HFFc6 (cell line): ENCODE measurements at regions not wholly inside any gene's neighbourhood (a gene's known extent, or its start where the extent isn't known, plus 50 kb on each side); places are given as distances from the start of the nearest gene placed in this dataset.

ENCODE experiments used
- DNase-seq: peaks from one replicate; pipeline ENCODE4 v3.0.0-alpha.2; 2018
- H3K27ac Mint-ChIP-seq: 2 replicates; pipeline ENCODE4 v1.8.0; 2020; ENCODE audit warnings: mild to moderate bottlenecking, mixed read lengths
- H3K27me3 Mint-ChIP-seq: 2 replicates; pipeline ENCODE4 v1.8.0; 2021; ENCODE audit warnings: mild to moderate bottlenecking, moderate library complexity, mixed read lengths; ENCODE audit not compliant: insufficient read depth
- H3K36me3 Mint-ChIP-seq: 2 replicates; pipeline ENCODE4 v1.8.0; 2021; ENCODE audit warnings: low read depth, mixed read lengths
- H3K4me1 Mint-ChIP-seq: 2 replicates; pipeline ENCODE4 v1.8.0; 2020; ENCODE audit warnings: low read depth, mixed read lengths
- H3K4me3 Mint-ChIP-seq: 2 replicates; pipeline ENCODE4 v1.8.0; 2020; ENCODE audit warnings: mild to moderate bottlenecking, moderate library complexity, mixed read lengths
- H3K9me3 Mint-ChIP-seq: 2 replicates; pipeline ENCODE4 v1.8.0; 2020; ENCODE audit warnings: mild to moderate bottlenecking, mixed read lengths
- TF ChIP-seq, protein P1 (sequence below): fragments of 200-600 bp; sonication (generic); IDR thresholded peaks from 2 replicates; pipeline ENCODE4 v1.5.0; 2021; ENCODE audit warnings: antibody characterized with exemption, mild to moderate bottlenecking

DNA sequence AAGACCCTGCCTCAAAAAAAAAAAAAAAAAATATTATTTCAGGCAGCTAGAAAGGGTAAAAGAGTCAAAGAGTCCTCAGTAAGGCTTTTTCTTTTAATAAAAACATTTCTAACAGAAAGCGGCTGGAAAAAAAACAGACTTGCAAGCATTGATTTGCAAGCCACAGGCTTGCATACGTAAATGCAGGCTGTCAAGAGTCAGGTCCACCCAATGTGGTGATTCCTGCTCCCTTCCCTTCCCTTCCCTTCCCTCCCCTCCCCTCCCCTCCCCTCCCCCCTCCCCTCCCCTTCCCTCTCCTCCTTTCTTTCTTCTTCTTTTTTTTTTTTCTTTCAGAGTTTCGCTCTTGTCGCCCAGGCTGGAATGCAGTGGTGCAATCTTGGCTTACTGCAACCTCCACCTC lies 74.4 kb upstream of the GULP1 start:
- Mint-ChIP-seq H3K27me3 (no peaks in the 10 kb centered on the region), H3K36me3 (no peaks in the 10 kb centered on the region), H3K4me1 (no peaks in the 10 kb centered on the region), H3K27ac (no peak overlapping the region), H3K9me3 (no peaks in the 10 kb centered on the region), H3K4me3 (no peak overlapping the region)
- TF ChIP-seq, protein P1, sequence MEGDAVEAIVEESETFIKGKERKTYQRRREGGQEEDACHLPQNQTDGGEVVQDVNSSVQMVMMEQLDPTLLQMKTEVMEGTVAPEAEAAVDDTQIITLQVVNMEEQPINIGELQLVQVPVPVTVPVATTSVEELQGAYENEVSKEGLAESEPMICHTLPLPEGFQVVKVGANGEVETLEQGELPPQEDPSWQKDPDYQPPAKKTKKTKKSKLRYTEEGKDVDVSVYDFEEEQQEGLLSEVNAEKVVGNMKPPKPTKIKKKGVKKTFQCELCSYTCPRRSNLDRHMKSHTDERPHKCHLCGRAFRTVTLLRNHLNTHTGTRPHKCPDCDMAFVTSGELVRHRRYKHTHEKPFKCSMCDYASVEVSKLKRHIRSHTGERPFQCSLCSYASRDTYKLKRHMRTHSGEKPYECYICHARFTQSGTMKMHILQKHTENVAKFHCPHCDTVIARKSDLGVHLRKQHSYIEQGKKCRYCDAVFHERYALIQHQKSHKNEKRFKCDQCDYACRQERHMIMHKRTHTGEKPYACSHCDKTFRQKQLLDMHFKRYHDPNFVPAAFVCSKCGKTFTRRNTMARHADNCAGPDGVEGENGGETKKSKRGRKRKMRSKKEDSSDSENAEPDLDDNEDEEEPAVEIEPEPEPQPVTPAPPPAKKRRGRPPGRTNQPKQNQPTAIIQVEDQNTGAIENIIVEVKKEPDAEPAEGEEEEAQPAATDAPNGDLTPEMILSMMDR, result no peak
- no peak for DNase-seq

DNA sequence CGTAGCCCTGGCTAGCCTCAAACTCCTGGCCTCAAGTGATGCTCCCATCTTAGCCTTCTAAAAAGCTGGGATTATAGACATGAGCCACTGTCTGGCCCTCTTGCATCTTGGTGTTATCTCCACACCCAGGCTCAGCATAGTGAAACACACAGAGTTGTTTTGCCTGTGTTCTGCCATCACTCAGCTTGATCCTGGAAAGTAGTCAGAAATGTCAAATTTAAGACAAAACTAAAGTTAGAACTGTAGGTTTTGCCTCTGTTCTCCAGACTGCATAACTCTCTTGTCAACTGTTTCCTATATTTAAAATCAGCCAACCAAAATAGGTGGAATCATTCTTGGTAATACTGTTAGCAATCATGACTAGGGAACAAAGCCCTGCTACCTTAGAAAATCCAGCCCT lies 72.1 kb upstream of the GULP1 start:
- no peak overlapping the region for H3K4me3 Mint-ChIP-seq
- no peak overlapping the region for H3K27ac Mint-ChIP-seq
- H3K9me3 Mint-ChIP-seq, result no peaks in the 10 kb centered on the region
- DNase-seq, result no peak
- no peaks in the 10 kb centered on the region for H3K4me1 Mint-ChIP-seq
- no peaks in the 10 kb centered on the region for H3K27me3 Mint-ChIP-seq
- no peaks in the 10 kb centered on the region for H3K36me3 Mint-ChIP-seq
- TF ChIP-seq, protein P1, result no peak

DNA sequence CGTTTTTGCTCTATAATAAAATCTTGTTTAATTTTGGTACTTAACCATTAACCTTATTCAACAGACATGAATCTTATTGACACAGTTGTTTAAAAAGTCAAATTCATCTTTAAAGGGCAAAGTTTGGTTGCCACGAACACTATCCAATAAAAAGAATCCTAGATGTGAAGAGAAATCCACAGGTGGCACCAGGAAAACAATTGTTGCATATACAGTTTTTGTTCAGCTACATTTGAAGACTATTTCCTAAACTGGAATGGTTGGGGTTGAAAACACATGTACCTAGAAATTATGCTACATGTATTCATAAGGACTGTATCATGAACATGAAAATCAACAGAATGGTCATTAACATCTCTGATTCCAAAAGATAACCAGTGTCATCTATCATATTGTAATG lies 71.1 kb upstream of the GULP1 start:
- no peaks in the 10 kb centered on the region for H3K4me1 Mint-ChIP-seq
- no peak overlapping the region for H3K4me3 Mint-ChIP-seq
- H3K9me3 Mint-ChIP-seq, result no peaks in the 10 kb centered on the region
- H3K27me3 Mint-ChIP-seq, result no peaks in the 10 kb centered on the region
- no peak overlapping the region for H3K27ac Mint-ChIP-seq
- no peaks in the 10 kb centered on the region for H3K36me3 Mint-ChIP-seq
- TF ChIP-seq, protein P1, result no peak
- no peak for DNase-seq

DNA sequence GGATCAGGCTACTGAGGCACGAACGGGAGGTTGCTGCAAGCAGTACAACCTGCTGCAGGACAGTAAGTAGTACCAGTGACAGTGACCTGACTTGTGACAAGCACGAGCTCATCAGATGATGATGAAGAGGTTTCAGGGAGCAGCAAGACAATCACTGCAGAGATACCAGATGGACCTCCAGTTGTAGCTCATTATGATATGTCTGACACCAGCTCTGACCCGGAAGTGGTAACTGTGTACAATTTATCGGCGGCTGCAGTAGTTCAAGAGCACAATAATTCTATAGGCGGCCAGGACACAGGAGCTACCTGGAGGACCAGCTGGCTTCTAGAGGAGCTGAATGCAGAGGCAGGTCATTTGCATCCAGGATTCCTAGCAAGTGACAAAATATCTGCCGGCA lies 64.0 kb upstream of the GULP1 start:
- H3K27me3 Mint-ChIP-seq, result no peaks in the 10 kb centered on the region
- H3K9me3 Mint-ChIP-seq, result no peaks in the 10 kb centered on the region
- H3K4me1 Mint-ChIP-seq, result no peaks in the 10 kb centered on the region
- no peaks in the 10 kb centered on the region; the same call in 1 of the 2 replicates for H3K36me3 Mint-ChIP-seq
- no peak overlapping the region for H3K27ac Mint-ChIP-seq
- no peak overlapping the region for H3K4me3 Mint-ChIP-seq
- TF ChIP-seq, protein P1, result no peak
- no peak for DNase-seq

DNA sequence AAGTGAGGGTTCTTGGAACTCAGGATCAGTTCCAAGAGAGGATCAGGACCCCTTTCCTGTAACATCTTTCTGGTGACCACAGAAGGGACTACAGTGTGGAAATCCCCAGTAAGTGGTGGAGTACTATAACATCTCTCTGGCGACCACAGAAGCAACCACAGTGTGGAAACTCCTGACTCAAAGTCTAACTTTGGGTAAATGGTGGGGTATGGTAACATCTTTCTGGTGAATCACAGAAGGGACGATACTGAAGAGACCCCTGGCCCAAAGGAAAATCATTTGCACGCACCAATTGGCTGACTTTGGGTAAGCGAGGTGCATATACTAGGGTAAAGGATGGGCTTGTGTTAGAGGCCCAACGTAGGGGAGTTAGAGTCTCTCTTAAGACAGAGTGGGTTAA lies 56.3 kb upstream of the GULP1 start:
- H3K4me1 Mint-ChIP-seq, result no peaks in the 10 kb centered on the region
- DNase-seq, result no peak
- peaks cover 6% of the 10 kb centered on the region for H3K9me3 Mint-ChIP-seq
- H3K4me3 Mint-ChIP-seq, result no peak overlapping the region
- no peaks in the 10 kb centered on the region for H3K27me3 Mint-ChIP-seq
- peaks cover 12% of the 10 kb centered on the region for H3K36me3 Mint-ChIP-seq
- TF ChIP-seq, protein P1, result no peak
- H3K27ac Mint-ChIP-seq, result no peak overlapping the region

DNA sequence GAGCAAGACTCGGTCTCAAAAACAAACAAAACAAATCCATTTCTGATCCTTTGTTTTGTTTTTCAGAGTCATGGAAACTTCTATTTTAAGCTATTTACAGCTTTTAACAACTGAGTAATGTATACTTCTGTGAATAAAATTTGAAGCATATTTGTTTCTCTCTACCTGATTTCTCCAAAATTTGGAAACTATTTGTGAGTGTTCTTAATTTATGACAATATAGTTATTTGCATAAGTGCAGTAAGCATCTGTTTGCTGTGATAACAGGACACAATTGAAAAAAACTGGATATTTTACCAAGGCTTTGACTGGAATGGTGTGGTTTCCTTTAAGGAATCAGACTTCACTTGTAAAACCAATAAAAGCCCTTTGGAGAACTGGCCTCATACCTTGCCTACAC lies 53.3 kb upstream of the GULP1 start:
- no peaks in the 10 kb centered on the region for H3K27me3 Mint-ChIP-seq

More for the DNA sequence above, 53.3 kb upstream of the GULP1 start:
- H3K27ac Mint-ChIP-seq, result no peak overlapping the region
- H3K4me3 Mint-ChIP-seq, result no peak overlapping the region
- H3K4me1 Mint-ChIP-seq, result no peaks in the 10 kb centered on the region
- H3K36me3 Mint-ChIP-seq, result peaks cover 12% of the 10 kb centered on the region
- peaks cover 6% of the 10 kb centered on the region for H3K9me3 Mint-ChIP-seq
- no peak for DNase-seq
- TF ChIP-seq, protein P1, result no peak
